ENCODE measurements at regions not wholly inside any gene's neighbourhood (a gene's known extent, or its start where the extent isn't known, plus 50 kb on each side); places are given as distances from the start of the nearest gene placed in this dataset.

DNA sequence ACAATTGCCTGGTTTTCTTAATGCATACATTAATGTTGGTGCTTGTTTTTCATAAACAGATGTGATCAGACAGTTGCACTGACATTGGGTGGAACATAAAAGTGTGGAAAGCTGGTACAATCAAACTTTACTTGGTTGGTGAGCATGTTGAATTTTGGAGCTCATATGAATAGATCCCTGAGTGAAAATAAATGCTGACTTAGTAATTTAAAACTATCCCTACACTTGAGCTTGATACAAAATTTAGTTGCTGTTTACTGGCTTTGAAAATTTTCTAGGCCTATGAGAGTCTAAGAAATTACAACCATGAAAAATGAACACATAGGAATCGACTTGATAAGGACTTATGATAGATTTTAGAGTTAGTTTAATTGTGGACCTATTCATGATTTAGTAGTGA, 551.8 kb upstream of the PABPC4L start:
- TF ChIP-seq, protein P1, sequence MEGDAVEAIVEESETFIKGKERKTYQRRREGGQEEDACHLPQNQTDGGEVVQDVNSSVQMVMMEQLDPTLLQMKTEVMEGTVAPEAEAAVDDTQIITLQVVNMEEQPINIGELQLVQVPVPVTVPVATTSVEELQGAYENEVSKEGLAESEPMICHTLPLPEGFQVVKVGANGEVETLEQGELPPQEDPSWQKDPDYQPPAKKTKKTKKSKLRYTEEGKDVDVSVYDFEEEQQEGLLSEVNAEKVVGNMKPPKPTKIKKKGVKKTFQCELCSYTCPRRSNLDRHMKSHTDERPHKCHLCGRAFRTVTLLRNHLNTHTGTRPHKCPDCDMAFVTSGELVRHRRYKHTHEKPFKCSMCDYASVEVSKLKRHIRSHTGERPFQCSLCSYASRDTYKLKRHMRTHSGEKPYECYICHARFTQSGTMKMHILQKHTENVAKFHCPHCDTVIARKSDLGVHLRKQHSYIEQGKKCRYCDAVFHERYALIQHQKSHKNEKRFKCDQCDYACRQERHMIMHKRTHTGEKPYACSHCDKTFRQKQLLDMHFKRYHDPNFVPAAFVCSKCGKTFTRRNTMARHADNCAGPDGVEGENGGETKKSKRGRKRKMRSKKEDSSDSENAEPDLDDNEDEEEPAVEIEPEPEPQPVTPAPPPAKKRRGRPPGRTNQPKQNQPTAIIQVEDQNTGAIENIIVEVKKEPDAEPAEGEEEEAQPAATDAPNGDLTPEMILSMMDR (IDR thresholded peaks at IDR 0.05; ENCODE audit: poor library complexity), result no peak
- TF ChIP-seq EZH2 (IDR thresholded peaks at IDR 0.05; ENCODE audit: borderline replicate concordance), result no peak
